Upper lobe of left lung (tissue), 4 donors: ENCODE measurements at regions not wholly inside any gene's neighbourhood (a gene's known extent, or its start where the extent isn't known, plus 50 kb on each side); places are given as distances from the start of the nearest gene placed in this dataset.

Source experiments
- POLR2A ChIP-seq, 4 donors: fragments of 450-650 bp; IDR thresholded peaks; one replicate each; pipeline ENCODE4 v1.5.1; 2016 to 2017; ENCODE audit warnings: antibody characterized with exemption in 4 of 4, mild to moderate bottlenecking in 2 of 4
- POLR2AphosphoS5 ChIP-seq, 2 donors: sonication (generic); formaldehyde crosslinking; IDR thresholded peaks; one replicate each; pipeline ENCODE4 v1.5.1; 2017; ENCODE audit warnings: antibody characterized with exemption in 2 of 2
- TF ChIP-seq, protein P1 (sequence below), 6 experiments: fragments of 450-650 bp in 4 of 6; fragments of 200-600 bp in 2 of 6; sonication (generic) in 2 of 6; IDR thresholded peaks; one replicate each; pipeline ENCODE4 v1.5.1; 2016 to 2019; ENCODE audit warnings: antibody characterized with exemption in 6 of 6

DNA sequence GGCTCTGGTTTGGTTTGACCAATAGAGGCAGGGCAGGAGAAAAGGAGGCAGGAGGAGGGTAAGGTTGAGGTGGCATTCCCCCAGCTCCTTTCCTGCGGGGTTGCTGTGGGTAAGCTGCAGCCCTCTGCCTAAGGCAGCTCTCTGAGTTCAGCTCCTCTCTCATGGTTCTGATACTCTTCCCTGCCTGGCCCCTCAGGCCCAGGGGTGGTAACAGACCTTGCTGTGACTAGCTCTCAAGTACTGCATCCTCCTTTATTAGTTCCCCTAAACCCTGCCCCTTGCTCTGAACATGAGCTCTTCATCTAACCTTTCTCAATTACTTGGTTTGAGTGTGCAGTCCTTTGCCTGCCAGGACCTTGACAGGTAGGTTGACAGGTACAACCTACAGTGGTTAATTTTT, 205.5 kb downstream of the SLC4A3 start:
- TF ChIP-seq, protein P1, sequence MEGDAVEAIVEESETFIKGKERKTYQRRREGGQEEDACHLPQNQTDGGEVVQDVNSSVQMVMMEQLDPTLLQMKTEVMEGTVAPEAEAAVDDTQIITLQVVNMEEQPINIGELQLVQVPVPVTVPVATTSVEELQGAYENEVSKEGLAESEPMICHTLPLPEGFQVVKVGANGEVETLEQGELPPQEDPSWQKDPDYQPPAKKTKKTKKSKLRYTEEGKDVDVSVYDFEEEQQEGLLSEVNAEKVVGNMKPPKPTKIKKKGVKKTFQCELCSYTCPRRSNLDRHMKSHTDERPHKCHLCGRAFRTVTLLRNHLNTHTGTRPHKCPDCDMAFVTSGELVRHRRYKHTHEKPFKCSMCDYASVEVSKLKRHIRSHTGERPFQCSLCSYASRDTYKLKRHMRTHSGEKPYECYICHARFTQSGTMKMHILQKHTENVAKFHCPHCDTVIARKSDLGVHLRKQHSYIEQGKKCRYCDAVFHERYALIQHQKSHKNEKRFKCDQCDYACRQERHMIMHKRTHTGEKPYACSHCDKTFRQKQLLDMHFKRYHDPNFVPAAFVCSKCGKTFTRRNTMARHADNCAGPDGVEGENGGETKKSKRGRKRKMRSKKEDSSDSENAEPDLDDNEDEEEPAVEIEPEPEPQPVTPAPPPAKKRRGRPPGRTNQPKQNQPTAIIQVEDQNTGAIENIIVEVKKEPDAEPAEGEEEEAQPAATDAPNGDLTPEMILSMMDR (IDR thresholded peaks at IDR 0.05): no peak
- no peak for TF ChIP-seq POLR2A (IDR thresholded peaks at IDR 0.05)
- no peak for TF ChIP-seq POLR2AphosphoS5 (IDR thresholded peaks at IDR 0.05)
